ENCODE measurements at regions not wholly inside any gene's neighbourhood (a gene's known extent, or its start where the extent isn't known, plus 50 kb on each side); places are given as distances from the start of the nearest gene placed in this dataset.
A peak's percentile ranks its signal among the peaks of the same experiment; 100 is the strongest.

- no peaks in the 10 kb centered on the region for H3K9me3 ChIP-seq
- 79 to 87% methylated on average over 8 to 9 of the region's 10 CpGs for WGBS, 2 donors
- H3K27ac ChIP-seq: no peak overlapping the region
- no peak overlapping the region for H3K4me3 ChIP-seq
- H3K36me3 ChIP-seq: no peaks in the 10 kb centered on the region
- peak in 1 of 2 donors; percentile 3 for ATAC-seq (ENCODE audit: low FRiP score in 2 of 2)
- no peaks in the 10 kb centered on the region for H3K4me1 ChIP-seq
- H3K27me3 ChIP-seq: no peaks in the 10 kb centered on the region
- TF ChIP-seq POLR2AphosphoS5 (IDR thresholded peaks at IDR 0.05): no peak
- TF ChIP-seq CTCF (IDR thresholded peaks at IDR 0.05): no peak
- TF ChIP-seq EP300 (IDR thresholded peaks at IDR 0.05): no peak
- no peak for TF ChIP-seq POLR2A (IDR thresholded peaks at IDR 0.05)
- no peak for DNase-seq
Measured at GRCh38 chr14:96627811-96628775, 125.9 kb downstream of the PAPOLA start.

- Histone ChIP-seq H3K36me3 (no peaks in the 10 kb centered on the region), H3K4me3 (no peak overlapping the region), H3K27ac (no peak overlapping the region), H3K27me3 (no peaks in the 10 kb centered on the region), H3K9me3 (no peaks in the 10 kb centered on the region), H3K4me1 (no peaks in the 10 kb centered on the region)
- ATAC-seq (ENCODE audit: low FRiP score in 2 of 2): no peak
- TF ChIP-seq CTCF (IDR thresholded peaks at IDR 0.05) (no peak), EP300 (IDR thresholded peaks at IDR 0.05) (no peak), POLR2AphosphoS5 (IDR thresholded peaks at IDR 0.05) (no peak), POLR2A (IDR thresholded peaks at IDR 0.05) (no peak)
- 82 to 86% methylated on average over 9 of the region's 9 CpGs for WGBS, 2 donors
- DNase-seq: no peak
Measured at GRCh38 chr14:96629082-96629481, 126.9 kb downstream of the PAPOLA start.

- Histone ChIP-seq H3K36me3 (no peaks in the 10 kb centered on the region), H3K9me3 (no peaks in the 10 kb centered on the region), H3K4me3 (no peak overlapping the region), H3K4me1 (no peaks in the 10 kb centered on the region), H3K27ac (no peak overlapping the region), H3K27me3 (no peaks in the 10 kb centered on the region)
- TF ChIP-seq EP300 (IDR thresholded peaks at IDR 0.05) (no peak), POLR2A (IDR thresholded peaks at IDR 0.05) (no peak)
- ATAC-seq (ENCODE audit: low FRiP score in 2 of 2): no peak
- no peak for DNase-seq
- 55 to 73% methylated on average over 4 of the region's 4 CpGs for WGBS, 2 donors
Measured at GRCh38 chr14:96629558-96630222, 127.5 kb downstream of the PAPOLA start.

GRCh38 chr14:96630281-96630680 is 128.1 kb downstream of the PAPOLA start:
- no peaks in the 10 kb centered on the region for H3K9me3 ChIP-seq
- H3K4me3 ChIP-seq: no peak overlapping the region
- DNase-seq (no peak), ATAC-seq (ENCODE audit: low FRiP score in 2 of 2) (no peak)
- no peaks in the 10 kb centered on the region for H3K27me3 ChIP-seq
- TF ChIP-seq POLR2A (IDR thresholded peaks at IDR 0.05) (no peak), CTCF (IDR thresholded peaks at IDR 0.05) (no peak), EP300 (IDR thresholded peaks at IDR 0.05) (no peak), POLR2AphosphoS5 (IDR thresholded peaks at IDR 0.05) (no peak)
- no peaks in the 10 kb centered on the region for H3K36me3 ChIP-seq
- H3K27ac ChIP-seq: no peak overlapping the region
- H3K4me1 ChIP-seq: no peaks in the 10 kb centered on the region
- WGBS, 2 donors: 92 to 97% methylated on average over 6 of the region's 6 CpGs

GRCh38 chr14:96631030-96631429 is 128.8 kb downstream of the PAPOLA start:
- Histone ChIP-seq H3K27me3 (no peaks in the 10 kb centered on the region), H3K27ac (no peak overlapping the region), H3K9me3 (no peaks in the 10 kb centered on the region), H3K4me1 (no peaks in the 10 kb centered on the region), H3K36me3 (no peaks in the 10 kb centered on the region), H3K4me3 (no peak overlapping the region)
- WGBS, 2 donors: 89 to 92% methylated on average over 4 to 5 of the region's 5 CpGs
- TF ChIP-seq EP300 (IDR thresholded peaks at IDR 0.05): no peak
- TF ChIP-seq POLR2AphosphoS5 (IDR thresholded peaks at IDR 0.05): no peak
- no peak for TF ChIP-seq POLR2A (IDR thresholded peaks at IDR 0.05)
- no peak for TF ChIP-seq CTCF (IDR thresholded peaks at IDR 0.05)
- ATAC-seq (ENCODE audit: low FRiP score in 2 of 2): no peak
- no peak for DNase-seq

All from upper lobe of left lung (tissue), 6 donors.